Transverse colon (tissue), 4 donors: ENCODE measurements at regions not wholly inside any gene's neighbourhood (a gene's known extent, or its start where the extent isn't known, plus 50 kb on each side); places are given as distances from the start of the nearest gene placed in this dataset.

Experiments
- POLR2A ChIP-seq: fragments of 450-650 bp; IDR thresholded peaks from one replicate; pipeline ENCODE4 v1.6.1; 2016; ENCODE audit warnings: antibody characterized with exemption, mild to moderate bottlenecking, moderate library complexity
- POLR2AphosphoS5 ChIP-seq, 3 donors: sonication (generic); formaldehyde crosslinking; IDR thresholded peaks; one replicate each; pipeline ENCODE4 v1.6.1; 2016; ENCODE audit warnings: antibody characterized with exemption in 3 of 3
- TF ChIP-seq, protein P1 (sequence below), 5 experiments: fragments of 200-600 bp in 3 of 5; fragments of 450-650 bp in 2 of 5; sonication (generic) in 3 of 5; IDR thresholded peaks; 1 replicate in 2 of 5; 2 replicates in 3 of 5; pipeline ENCODE4 v1.5.1; 2016 to 2017; ENCODE audit warnings: antibody characterized with exemption in 5 of 5, inconsistent platforms in 3 of 5, mild to moderate bottlenecking in 2 of 5, moderate library complexity in 1 of 5

DNA sequence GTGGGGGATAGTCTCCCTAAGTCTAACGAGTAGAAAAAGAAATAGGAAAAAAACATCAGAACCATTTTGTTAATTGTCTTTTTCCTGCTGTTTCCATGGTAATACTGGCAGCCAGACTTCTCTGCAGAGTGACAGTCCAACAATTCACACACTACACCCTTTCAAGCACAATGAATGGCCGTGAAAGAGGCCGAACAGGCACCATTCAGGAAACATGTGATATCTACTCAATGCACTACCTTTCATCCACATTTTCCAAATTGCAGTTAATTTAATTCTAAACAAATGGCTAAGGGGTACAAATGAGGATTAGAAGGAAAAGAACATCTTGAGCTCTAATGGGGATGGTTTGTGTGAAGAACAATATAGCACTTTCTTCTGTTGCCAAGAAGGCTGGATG, 358.5 kb upstream of the ANKRD30A start:
- TF ChIP-seq, protein P1, sequence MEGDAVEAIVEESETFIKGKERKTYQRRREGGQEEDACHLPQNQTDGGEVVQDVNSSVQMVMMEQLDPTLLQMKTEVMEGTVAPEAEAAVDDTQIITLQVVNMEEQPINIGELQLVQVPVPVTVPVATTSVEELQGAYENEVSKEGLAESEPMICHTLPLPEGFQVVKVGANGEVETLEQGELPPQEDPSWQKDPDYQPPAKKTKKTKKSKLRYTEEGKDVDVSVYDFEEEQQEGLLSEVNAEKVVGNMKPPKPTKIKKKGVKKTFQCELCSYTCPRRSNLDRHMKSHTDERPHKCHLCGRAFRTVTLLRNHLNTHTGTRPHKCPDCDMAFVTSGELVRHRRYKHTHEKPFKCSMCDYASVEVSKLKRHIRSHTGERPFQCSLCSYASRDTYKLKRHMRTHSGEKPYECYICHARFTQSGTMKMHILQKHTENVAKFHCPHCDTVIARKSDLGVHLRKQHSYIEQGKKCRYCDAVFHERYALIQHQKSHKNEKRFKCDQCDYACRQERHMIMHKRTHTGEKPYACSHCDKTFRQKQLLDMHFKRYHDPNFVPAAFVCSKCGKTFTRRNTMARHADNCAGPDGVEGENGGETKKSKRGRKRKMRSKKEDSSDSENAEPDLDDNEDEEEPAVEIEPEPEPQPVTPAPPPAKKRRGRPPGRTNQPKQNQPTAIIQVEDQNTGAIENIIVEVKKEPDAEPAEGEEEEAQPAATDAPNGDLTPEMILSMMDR (IDR thresholded peaks at IDR 0.05), result no peak
- TF ChIP-seq POLR2AphosphoS5 (IDR thresholded peaks at IDR 0.05), result no peak
- no peak for TF ChIP-seq POLR2A
